ENCODE measurements at regions not wholly inside any gene's neighbourhood (a gene's known extent, or its start where the extent isn't known, plus 50 kb on each side); places are given as distances from the start of the nearest gene placed in this dataset.

GRCh38 chr1:117680316-117681002, 74.6 kb downstream of the TENT5C start:
- no peak overlapping the region for H3K4me3 ChIP-seq
- ChIA-PET POLR2A (ENCODE audit: unreplicated experiment) (interaction anchor here (0.6 kb wide), 2 partner anchors 59 to 130 kb away, joined by 4 to 10 read pairs; no protein-coding TSS in a partner anchor), CTCF (no interaction called here)
- intact Hi-C loops (cut with micrococcal nuclease; ENCODE audit: unreplicated experiment) = no loop called here
- H3K79me2 ChIP-seq (ENCODE audit: low read depth) = no peaks in the 10 kb centered on the region
- H3K4me1 ChIP-seq (replicated peaks; ENCODE audit: insufficient read depth) = no peaks in the 10 kb centered on the region
- H2AFZ ChIP-seq = no peak overlapping the region
- no peaks in the 10 kb centered on the region for H3K36me3 ChIP-seq (ENCODE audit: low read depth)
- H3K9me3 ChIP-seq (ENCODE audit: insufficient read depth, low read depth) = no peaks in the 10 kb centered on the region
- no peaks in the 10 kb centered on the region for H3F3A ChIP-seq (ENCODE audit: insufficient read depth, low read depth)
- no peak for TF ChIP-seq EZH2 (IDR thresholded peaks at IDR 0.05; ENCODE audit: low read depth)
- TF ChIP-seq CTCF (conservative IDR thresholded peaks at IDR 0.05) = no peak
- H3K9me2 ChIP-seq (ENCODE audit: insufficient read depth) = no peaks in the 10 kb centered on the region
- H3K27me3 ChIP-seq (ENCODE audit: insufficient read depth, low read depth) = no peaks in the 10 kb centered on the region
- peak in 1 of 2 experiments; percentile 31 for DNase-seq
- H3K4me2 ChIP-seq = no peak overlapping the region
- no peak overlapping the region for H3K27ac ChIP-seq
- BruUV-seq (replicated peaks) = no TSS peak
- no peaks in the 10 kb centered on the region for H4K20me1 ChIP-seq (ENCODE audit: insufficient read depth)

- Histone ChIP-seq H3K36me3 (ENCODE audit: low read depth) (no peaks in the 10 kb centered on the region), H3K27ac (no peak overlapping the region), H3K9me2 (ENCODE audit: insufficient read depth) (no peaks in the 10 kb centered on the region), H2AFZ (no peak overlapping the region), H4K20me1 (ENCODE audit: insufficient read depth) (no peaks in the 10 kb centered on the region), H3K4me1 (replicated peaks; ENCODE audit: insufficient read depth) (peaks cover 2% of the 10 kb centered on the region), H3K79me2 (ENCODE audit: low read depth) (no peaks in the 10 kb centered on the region), H3K9me3 (ENCODE audit: insufficient read depth, low read depth) (no peaks in the 10 kb centered on the region), H3K27me3 (ENCODE audit: insufficient read depth, low read depth) (no peaks in the 10 kb centered on the region), H3K4me2 (no peak overlapping the region), H3F3A (ENCODE audit: insufficient read depth, low read depth) (no peaks in the 10 kb centered on the region), H3K4me3 (no peak overlapping the region)
- no peak for TF ChIP-seq CTCF (conservative IDR thresholded peaks at IDR 0.05)
- no peak for TF ChIP-seq EZH2 (IDR thresholded peaks at IDR 0.05; ENCODE audit: low read depth)
- DNase-seq = peak in 1 of 2 experiments; percentile 33
- ChIA-PET CTCF (interaction anchor here (0.5 kb wide), 1 partner anchor 1725 kb away, joined by 5 read pairs; no protein-coding TSS in a partner anchor), POLR2A (ENCODE audit: unreplicated experiment) (no interaction called here)
- BruUV-seq (replicated peaks) = no TSS peak
- intact Hi-C loops (cut with micrococcal nuclease; ENCODE audit: unreplicated experiment) = no loop called here
Observed at GRCh38 chr1:117681093-117681900, 75.4 kb downstream of the TENT5C start.

- no peaks in the 10 kb centered on the region for H3K9me2 ChIP-seq (ENCODE audit: insufficient read depth)
- no peaks in the 10 kb centered on the region for H3K27me3 ChIP-seq (ENCODE audit: insufficient read depth, low read depth)
- H3K4me1 ChIP-seq (replicated peaks; ENCODE audit: insufficient read depth) = peaks cover 7% of the 10 kb centered on the region
- peaks cover 4% of the 10 kb centered on the region; the same call in 1 of the 2 replicates for H3F3A ChIP-seq (ENCODE audit: insufficient read depth, low read depth)
- no peaks in the 10 kb centered on the region for H3K79me2 ChIP-seq (ENCODE audit: low read depth)
- no peak for TF ChIP-seq EZH2 (IDR thresholded peaks at IDR 0.05; ENCODE audit: low read depth)
- no peak for TF ChIP-seq CTCF (conservative IDR thresholded peaks at IDR 0.05)
- intact Hi-C loops (cut with micrococcal nuclease; ENCODE audit: unreplicated experiment) = no loop called here
- POLR2A ChIA-PET (ENCODE audit: unreplicated experiment) = no interaction called here
- no peak overlapping the region for H3K4me2 ChIP-seq
- H4K20me1 ChIP-seq (ENCODE audit: insufficient read depth) = no peaks in the 10 kb centered on the region
- no peak overlapping the region for H3K4me3 ChIP-seq
- CTCF ChIA-PET = no interaction called here
- H2AFZ ChIP-seq = no peak overlapping the region
- no peak for DNase-seq
- H3K27ac ChIP-seq = no peak overlapping the region
- BruUV-seq (replicated peaks) = no TSS peak
- no peaks in the 10 kb centered on the region for H3K36me3 ChIP-seq (ENCODE audit: low read depth)
- no peaks in the 10 kb centered on the region for H3K9me3 ChIP-seq (ENCODE audit: insufficient read depth, low read depth)
Observed at GRCh38 chr1:117681901-117682250, 76.0 kb downstream of the TENT5C start.

Measured in PC-9 (cell line).